ENCODE measurements at regions not wholly inside any gene's neighbourhood (a gene's known extent, or its start where the extent isn't known, plus 50 kb on each side); places are given as distances from the start of the nearest gene placed in this dataset.

DNA sequence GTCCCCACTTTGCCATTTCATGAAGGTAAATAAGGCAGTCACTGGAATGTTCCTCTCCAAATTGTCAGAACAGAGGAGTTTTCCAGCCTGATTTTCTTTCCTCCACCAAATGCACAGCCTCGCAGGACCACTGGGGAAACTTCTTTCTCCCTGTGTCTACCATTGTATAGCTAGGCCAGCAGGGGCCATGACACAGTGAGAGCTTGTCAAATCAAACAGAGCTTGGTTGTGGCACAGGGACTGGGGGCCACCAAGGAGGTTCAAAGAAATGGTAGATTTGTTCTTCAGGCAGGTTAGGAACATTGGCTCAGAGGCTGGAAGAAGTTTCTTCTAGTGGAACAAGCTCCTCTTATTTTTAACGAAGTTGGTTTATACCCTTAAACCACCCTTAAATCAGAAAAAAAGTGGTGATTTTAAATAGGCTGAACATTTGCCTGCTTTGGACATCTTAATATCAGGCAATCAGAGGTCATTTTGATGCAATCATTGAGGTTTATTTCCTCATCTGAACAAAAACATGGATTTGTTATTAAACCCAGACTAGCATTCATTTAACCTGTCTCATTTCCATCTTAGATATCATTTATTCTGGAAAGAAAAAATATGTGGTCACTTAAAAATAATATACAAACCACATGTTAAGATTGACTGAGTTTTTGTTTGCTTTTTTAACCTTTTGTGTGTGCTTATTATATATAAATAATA is 105.6 kb downstream of the GTPBP8 start:
- no peak for DNase-seq

DNA sequence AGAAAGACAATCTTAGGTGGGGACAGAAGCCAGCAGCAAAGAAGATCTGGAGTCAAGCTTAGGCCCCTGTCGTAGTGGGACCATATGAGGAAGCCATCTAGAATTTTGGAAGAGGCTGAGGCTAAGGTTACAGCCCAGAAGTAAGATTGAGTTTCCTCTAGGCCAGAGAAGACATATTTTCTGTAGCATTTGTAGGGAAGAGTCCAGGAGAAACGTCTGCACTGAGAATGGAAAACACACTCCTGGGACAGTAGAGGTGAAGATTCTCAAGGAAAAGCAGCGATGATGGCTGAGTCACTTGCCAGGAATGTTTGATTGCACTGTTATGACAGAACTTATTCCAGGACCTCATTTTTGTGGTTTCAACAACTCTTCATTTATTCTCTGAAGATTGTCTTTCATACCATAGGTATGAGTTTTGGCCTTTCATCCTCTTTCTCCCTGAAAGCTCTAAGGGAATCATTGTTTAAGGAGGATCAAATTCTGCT is 107.2 kb downstream of the GTPBP8 start:
- DNase-seq = no peak

GRCh38 chr3:113100063-113100462 is 109.3 kb downstream of the GTPBP8 start:
- no peak for DNase-seq

DNA sequence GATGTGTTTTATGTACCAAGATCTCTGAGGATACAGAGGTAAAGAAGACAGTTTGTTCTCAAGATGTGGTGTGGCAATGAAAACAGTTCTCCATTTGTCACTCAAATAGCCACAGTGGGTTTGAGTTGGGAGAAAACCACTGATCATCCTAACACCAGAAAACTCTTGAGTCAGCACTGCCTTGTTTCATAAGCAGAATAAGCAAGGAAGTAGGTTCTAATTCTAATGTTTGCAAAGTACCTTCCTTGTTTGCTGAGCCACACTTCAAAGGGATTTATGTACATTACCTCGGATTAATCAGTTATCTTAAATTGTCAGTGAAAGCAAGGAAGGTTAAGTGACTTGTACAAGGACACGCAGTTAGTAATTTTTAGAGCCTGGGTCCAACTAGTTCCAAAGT is 107.8 kb upstream of the BOC start:
- peak; percentile 75 for DNase-seq

- no peak for DNase-seq
Observed at GRCh38 chr3:113104357-113105092, 106.8 kb upstream of the BOC start.

DNA sequence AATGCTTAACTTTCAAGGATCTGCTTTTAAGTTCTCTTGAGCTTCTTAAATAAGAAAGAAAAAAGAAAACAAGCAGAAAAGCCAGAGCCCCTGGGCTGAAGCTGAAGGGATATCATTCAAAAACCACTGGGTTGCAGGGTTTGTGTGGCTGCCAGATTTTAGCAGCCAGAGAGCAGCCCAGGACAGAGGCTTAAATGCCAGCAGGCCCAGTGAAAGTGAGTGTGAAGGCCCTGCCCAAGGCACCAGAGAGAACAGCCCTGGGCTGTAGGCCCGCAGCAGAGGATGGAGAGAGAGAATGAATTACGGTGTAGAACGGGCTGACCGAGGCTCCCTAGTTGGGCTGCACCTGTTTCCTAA is 106.3 kb upstream of the BOC start:
- DNase-seq = no peak

DNA sequence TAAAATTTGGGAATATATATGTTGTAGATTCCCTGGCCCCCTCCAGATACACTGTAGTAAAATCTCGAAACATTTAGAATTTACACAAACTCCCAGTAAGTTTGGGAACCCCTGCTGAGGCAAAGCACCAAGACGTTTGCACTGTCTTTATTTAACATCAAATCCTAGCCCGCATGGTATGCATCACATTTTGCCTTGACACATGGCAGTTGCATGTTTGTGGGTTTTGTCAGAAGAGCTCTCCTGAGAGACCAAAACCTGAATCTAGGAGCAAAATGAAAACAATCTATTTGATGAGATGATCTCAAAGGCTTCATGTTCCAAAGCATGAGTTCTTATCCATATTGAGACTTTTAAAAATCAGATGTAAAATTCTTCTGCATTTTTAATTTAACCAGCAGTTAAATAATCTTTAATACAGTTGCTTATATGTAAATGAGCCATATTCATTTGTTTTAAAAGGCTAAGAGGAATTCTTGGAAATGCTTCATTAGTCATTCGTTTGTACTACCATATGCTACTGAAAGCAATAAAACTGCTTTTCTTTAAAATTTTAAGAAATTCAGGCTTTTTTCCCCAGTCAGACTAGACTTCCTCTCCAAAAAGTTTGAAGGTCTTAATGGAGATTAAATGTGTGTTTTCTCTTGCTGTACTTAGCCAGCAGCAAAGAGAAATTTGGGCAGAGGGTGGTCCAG is 105.2 kb upstream of the BOC start:
- no peak for DNase-seq

DNA sequence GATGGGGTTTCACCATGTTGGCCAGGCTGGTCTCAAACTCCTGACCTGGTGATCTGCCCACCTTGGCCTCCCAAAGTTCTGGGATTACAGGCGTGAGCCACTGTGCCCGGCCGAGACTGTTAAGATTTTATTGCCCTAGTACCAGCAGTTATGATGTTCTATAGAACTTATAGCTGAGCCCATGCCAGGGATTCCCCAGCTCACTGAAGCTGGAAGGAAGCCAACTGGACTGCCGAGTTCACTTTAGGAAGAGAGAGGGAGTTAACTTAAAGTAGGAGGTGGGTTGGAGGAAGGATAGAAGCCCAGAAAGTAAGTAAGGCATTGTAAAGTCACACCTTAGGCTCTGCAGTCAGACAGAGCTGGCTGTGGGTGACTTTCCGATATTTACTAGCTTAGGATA is 101.1 kb upstream of the BOC start:
- DNase-seq = no peak

DNA sequence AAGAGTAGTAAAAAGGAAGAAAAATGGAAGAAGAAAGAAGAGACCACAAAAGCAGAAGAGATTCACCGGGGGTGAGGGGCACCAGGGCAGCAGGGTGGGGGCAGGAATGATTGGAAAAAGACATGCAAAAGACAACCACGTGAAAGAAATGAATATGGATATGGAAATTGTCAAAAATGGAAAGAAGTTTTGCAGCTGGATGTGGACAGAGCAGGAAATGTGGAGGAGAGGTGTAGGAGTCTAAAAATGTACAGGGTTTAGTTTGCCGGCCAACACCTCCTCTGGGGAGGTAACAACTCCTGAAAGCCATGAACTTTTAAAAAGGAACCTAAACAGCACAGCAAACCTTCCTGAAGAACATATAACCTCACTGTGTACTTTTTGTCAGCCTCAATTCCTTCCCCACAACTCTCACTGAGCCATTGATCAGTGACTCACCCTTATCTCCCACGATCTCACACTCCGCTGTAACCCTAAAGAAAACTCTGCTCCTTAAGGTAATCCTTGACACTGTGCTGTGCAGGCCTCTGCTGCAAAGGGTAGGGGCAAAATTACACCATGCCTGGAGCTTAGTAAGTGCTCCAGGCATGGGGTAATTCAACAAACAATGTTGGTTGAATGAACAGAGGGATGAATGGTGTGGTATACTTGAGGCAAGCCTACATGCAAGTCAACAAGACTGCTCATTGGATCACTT is 100.2 kb upstream of the BOC start:
- DNase-seq = peak; percentile 45

DNA sequence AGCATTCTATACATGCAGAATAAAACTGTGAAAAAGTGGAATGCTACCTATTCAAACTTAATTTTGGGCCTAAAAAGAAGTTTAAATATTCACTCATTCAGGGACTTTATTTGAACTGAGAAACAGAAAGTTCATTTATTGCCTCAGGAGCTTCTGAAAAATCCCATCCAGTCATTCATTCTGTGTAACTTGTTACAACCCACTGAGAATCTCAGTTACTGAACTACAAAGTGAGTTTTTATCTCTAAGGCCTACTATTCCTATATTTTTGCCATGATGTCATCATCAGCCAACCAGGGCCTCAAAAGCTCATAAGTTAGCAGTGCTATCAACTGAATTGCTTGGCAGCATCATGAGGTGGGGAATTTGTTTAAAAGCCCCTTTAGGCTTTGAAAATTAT is 98.0 kb upstream of the BOC start:
- DNase-seq = no peak

DNA sequence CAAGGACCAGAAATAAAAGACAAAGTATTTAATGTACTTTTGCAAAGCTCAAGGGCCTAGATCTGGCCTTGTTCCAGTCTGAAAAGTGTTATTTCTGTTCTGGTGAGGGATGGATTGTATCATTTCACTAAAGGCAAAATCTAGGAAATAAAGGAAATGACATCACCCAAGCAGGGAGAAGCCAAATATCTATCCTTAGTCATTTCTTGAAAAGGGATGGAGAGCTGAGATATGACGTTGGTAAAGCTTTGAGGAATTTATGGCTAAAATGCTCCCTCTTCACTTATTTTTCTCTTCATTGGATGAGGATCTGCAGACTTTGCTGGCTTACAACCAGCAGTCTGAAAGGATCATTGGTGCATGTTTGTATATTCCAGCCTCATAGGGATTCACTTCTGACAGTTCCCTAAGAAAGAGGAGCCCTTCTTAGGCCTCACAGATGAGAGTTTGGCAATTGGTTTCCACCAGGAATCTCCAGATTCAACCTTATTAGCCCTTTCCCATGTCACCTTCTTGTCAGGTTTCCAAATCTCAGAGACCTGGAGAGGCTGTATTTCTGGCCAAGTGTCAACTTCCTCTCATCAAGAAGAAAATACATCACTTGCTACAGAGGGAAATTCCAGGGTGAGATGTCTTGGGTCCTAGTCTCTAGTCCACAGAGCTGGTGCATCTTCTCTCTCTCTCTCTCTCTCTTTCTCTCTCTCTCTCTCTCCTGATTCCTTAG is 93.7 kb upstream of the BOC start:
- no peak for DNase-seq

GRCh38 chr3:113118336-113118735 is 93.0 kb upstream of the BOC start:
- no peak for DNase-seq

- no peak for DNase-seq
Observed at GRCh38 chr3:113124256-113124830, 87.0 kb upstream of the BOC start.

GRCh38 chr3:113125951-113126350 is 85.4 kb upstream of the BOC start:
- DNase-seq = no peak

DNA sequence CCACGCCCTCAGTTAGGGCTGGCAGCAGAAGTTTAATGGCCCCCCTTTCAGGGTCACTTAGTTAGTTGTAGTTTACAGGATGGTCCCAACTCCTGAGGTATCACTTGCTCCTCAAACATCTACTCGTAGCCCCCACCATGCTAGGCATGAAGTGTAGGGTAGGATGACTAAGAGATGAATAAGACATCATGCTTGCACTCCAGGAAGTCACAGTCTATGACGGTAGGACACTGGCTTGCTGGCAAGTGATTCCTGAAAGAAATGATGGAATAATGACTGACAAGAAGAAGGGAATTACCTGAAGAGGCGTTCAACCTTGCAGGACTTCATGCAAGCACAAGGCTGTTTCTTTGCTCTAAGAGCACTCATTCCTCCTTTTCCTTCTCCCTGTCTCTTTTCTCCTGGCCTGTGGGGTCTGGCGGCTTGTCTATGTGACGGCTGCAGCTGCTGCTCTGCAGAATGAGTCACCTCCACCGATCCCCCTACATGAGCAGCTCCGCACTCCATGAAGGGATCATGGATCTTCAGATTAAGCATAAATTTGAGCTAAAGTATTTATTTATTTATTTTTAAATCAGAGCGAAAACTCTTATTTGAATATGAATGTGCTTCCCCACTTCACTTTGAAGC is 82.9 kb upstream of the BOC start:
- no peak for DNase-seq

GRCh38 chr3:113129168-113129567 is 82.2 kb upstream of the BOC start:
- no peak for DNase-seq

GRCh38 chr3:113132571-113132996 is 78.8 kb upstream of the BOC start:
- no peak for DNase-seq

DNA sequence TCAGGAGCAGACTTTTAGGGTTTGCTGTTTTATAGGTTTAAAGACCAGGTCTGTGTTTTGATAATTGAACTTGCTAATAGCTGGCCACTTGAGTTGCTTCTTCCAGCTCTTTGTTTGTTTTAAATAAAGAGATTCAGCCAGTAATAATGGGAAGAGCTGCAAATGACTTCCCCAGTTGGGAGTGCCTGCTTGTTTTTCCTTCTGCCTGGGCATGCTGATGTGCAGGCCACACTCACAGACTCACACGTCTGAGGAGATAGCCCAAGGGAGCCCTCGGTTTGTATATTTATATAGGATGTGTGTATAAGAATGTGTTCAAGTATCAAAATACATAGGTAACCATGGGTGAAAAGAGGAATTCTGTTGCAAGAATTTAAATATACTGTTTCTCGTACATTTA is 78.2 kb upstream of the BOC start:
- DNase-seq = no peak

- DNase-seq = peak; percentile 65
Observed at GRCh38 chr3:113136071-113136470, 75.3 kb upstream of the BOC start.

DNA sequence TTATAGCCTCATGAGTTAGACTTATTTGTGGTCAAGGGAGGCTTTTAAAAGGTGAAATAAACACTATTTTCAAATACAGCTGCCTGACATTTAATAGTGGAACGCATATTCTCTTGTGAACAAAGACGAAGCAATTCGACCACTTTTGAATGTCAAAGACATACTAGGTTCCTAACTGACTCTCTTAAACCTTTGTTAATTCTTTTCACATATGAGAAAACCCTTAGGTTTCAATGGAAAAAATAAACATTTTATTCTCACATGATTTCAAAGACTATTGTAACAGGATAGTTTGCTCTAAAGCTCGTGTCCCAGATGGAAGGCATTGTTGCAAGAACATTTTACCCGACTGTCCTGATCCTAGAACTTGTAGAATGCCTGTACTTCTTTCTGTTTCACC is 74.8 kb upstream of the BOC start:
- no peak for DNase-seq

- no peak for DNase-seq
Observed at GRCh38 chr3:113138839-113139743, 72.3 kb upstream of the BOC start.

Measured in hematopoietic multipotent progenitor cell treated with erythropoietin and hydrocortisone succinate and interleukin-3 and kit ligand, for 4 days (in vitro differentiated cells).